ENCODE measurements at regions not wholly inside any gene's neighbourhood (a gene's known extent, or its start where the extent isn't known, plus 50 kb on each side); places are given as distances from the start of the nearest gene placed in this dataset.
"Not testable (repeated sequence)": the region's sequence is repeated elsewhere in the genome, so short reads cannot be mapped to it uniquely, and the experiment has no call there.

- DNase-seq, result no peak
Observed at GRCh38 chr6:130557481-130558112, 191.8 kb downstream of the TMEM200A start.

- no peak for DNase-seq
Observed at GRCh38 chr6:130558131-130558530, 192.3 kb downstream of the TMEM200A start.

- DNase-seq, result no peak
Observed at GRCh38 chr6:130559166-130559565, 193.3 kb downstream of the TMEM200A start.

GRCh38 chr6:130560231-130560630, 194.4 kb downstream of the TMEM200A start:
- DNase-seq, result no peak

GRCh38 chr6:130561159-130561558, 195.3 kb downstream of the TMEM200A start:
- DNase-seq, result not testable (repeated sequence)

GRCh38 chr6:130565696-130566095, 199.9 kb downstream of the TMEM200A start:
- DNase-seq, result no peak

GRCh38 chr6:130574146-130574545, 208.3 kb downstream of the TMEM200A start:
- no peak for DNase-seq

GRCh38 chr6:130575557-130575956, 209.7 kb downstream of the TMEM200A start:
- no peak for DNase-seq

- DNase-seq, result peak; percentile 32 to 35
Observed at GRCh38 chr6:130575971-130576370, 210.2 kb downstream of the TMEM200A start.

- DNase-seq, result no peak
Observed at GRCh38 chr6:130577178-130577919, 211.5 kb downstream of the TMEM200A start.

GRCh38 chr6:130578713-130579112, 212.9 kb downstream of the TMEM200A start:
- DNase-seq, result no peak

GRCh38 chr6:130583268-130583667, 217.5 kb downstream of the TMEM200A start:
- DNase-seq, result no peak

GRCh38 chr6:130585587-130585986, 219.8 kb downstream of the TMEM200A start:
- no peak for DNase-seq

GRCh38 chr6:130587778-130588520, 222.1 kb downstream of the TMEM200A start:
- DNase-seq, result no peak

- no peak for DNase-seq
Observed at GRCh38 chr6:130593200-130593599, 227.4 kb downstream of the TMEM200A start.

GRCh38 chr6:130593948-130594347, 228.1 kb downstream of the TMEM200A start:
- DNase-seq, result no peak

GRCh38 chr6:130598021-130598989, 228.9 kb upstream of the SMLR1 start:
- DNase-seq, result no peak

- no peak for DNase-seq
Observed at GRCh38 chr6:130600880-130601341, 226.3 kb upstream of the SMLR1 start.

- DNase-seq, result peak; percentile 18 to 19
Observed at GRCh38 chr6:130602151-130602770, 224.9 kb upstream of the SMLR1 start.

- DNase-seq, result no peak
Observed at GRCh38 chr6:130603391-130603790, 223.8 kb upstream of the SMLR1 start.

GRCh38 chr6:130604841-130605399, 222.3 kb upstream of the SMLR1 start:
- DNase-seq, result no peak

GRCh38 chr6:130610303-130610702, 216.9 kb upstream of the SMLR1 start:
- DNase-seq, result no peak

Data from activated CD4-positive, alpha-beta T cell treated with anti-CD3 and anti-CD28 coated beads for 4 hours (primary cell).